HK-2 (cell line): ENCODE measurements at regions not wholly inside any gene's neighbourhood (a gene's known extent, or its start where the extent isn't known, plus 50 kb on each side); places are given as distances from the start of the nearest gene placed in this dataset.

ENCODE experiments used
- DNase-seq: peaks from one replicate; pipeline ENCODE4 v3.0.0-alpha.2; 2018; ENCODE audit not compliant: unreplicated experiment

DNA sequence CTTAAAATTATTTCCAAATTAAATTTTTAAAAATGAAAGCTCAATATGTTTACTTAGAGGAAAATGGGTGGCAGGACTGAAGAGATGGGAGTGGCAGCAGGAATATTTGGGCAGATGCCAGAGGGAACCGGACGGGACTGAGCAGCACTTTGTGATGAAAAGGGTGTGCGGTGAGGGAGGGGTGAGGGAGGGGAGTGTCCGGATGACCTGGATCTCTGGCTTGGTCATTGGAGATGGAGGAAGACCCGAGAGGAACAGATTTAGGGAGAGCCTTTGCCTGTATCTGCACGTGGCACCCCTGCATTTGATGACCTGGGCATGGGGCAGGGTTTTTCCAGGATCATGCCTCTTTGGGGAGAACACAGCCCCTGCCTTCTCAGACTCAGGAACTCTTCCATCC, 201.1 kb upstream of the MVB12B start:
- DNase-seq, result no peak

DNA sequence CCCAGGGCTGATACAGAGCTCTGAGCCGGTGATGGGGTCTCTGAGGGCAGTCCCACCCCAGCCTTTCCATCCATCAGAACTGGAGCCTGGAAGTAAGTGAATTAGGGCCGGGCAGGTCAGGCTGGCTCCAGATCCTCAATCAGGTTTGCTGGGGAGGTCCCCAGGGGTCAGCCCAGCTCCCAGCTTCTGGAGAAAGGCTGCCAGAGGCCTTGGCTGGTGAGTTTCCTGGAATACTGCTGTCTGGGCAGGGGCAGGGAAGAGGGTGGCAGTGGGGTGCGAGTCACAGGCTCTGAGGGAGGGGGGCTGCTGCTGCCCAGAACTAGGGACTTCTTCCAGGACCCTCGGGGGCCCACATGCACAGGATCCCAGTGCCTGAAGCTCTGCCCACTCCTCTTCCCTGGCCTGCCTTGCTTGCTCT, 200.6 kb upstream of the MVB12B start:
- DNase-seq, result no peak

GRCh38 chr9:126126807-126127206, 199.8 kb upstream of the MVB12B start:
- DNase-seq, result no peak

DNA sequence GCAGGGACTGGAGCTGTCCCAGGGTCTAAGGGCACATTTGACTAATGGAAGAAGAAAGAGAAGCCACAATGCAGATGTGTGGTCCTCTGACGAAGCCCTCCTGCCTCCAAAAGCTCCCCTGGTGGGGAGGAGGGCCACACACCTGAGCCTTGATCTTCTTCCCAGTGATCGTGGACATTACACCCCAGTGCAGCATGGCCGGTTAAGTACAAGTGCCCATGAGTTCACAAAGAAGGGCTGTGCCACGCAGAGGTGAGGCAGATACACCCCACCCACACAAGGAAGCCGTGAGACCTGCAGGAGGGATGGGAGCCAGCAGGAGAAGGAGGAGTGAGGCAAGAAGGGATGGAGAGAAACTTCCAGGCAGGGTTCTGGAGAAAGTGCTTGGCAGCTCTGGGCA, 199.0 kb upstream of the MVB12B start:
- no peak for DNase-seq

GRCh38 chr9:126128494-126129142, 198.0 kb upstream of the MVB12B start:
- no peak for DNase-seq

DNA sequence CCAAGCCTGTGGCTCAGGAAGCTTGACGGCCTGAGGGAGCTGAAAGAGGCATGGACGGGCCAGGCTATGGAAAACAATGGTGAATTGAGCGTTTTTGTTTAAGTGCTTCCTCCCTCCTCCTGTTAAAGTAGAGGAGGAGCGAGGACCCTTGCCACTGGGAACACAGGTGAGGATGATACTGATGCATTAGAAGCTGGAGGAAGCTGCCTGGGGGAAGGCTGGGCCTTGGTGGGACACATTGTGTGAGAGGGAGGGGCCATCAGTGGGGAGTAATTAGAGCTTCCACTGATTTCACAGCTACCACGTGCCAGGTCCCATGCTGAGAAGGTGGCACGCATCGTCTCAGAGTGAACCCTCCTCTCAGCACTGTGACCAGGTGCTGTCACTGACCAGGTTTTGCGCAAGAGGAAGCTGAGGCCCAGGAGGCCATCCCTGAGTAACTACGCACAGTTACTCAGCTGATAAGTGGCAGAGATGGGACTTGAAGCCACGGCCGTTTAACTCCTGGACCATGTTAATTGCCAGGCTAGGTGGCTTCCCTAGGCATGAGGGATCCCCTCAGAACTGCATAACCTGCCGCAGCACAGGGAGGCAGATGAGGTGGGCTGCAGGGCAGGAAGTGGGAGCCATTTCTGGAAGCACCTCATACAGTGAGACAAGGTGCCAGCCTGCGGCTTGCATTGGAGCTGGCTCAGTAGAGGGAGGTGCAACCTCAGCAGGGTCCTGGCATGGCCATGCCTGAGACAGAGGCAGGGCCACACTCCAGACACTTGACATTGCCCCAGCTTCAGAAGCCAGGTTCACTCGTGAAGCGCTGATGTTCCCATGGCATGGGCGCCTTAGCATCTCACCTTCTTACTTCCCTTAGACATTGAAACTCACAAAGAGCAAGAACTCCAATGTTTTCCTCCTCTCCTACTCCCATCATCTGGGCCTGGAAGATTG, 195.3 kb upstream of the MVB12B start:
- DNase-seq, result no peak

- DNase-seq, result no peak
These were observed 193.9 kb upstream of the MVB12B start for GRCh38 chr9:126132746-126133145.

GRCh38 chr9:126144196-126144595, 182.4 kb upstream of the MVB12B start:
- no peak for DNase-seq

GRCh38 chr9:126144603-126145456, 181.8 kb upstream of the MVB12B start:
- DNase-seq, result no peak

DNA sequence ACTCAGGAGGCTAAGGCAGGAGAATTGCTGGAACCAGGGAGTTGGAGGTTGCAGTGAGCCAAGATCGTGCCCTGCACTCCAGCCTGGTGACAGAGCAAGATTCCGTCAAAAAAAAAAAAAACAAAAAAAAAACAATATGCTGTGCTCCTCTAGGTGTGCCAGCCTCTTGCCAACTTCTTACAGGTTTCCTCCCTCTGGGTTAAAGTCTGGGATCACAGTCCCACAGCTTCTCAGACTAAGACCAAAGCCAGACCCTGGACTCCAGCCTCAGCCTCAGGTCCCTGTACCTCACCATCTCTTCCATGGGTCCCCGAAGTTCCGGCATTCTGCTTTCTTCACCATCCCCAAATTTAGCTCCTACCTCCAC, 180.8 kb upstream of the MVB12B start:
- DNase-seq, result no peak

- no peak for DNase-seq
These were observed 180.1 kb upstream of the MVB12B start for GRCh38 chr9:126146254-126147145.

DNA sequence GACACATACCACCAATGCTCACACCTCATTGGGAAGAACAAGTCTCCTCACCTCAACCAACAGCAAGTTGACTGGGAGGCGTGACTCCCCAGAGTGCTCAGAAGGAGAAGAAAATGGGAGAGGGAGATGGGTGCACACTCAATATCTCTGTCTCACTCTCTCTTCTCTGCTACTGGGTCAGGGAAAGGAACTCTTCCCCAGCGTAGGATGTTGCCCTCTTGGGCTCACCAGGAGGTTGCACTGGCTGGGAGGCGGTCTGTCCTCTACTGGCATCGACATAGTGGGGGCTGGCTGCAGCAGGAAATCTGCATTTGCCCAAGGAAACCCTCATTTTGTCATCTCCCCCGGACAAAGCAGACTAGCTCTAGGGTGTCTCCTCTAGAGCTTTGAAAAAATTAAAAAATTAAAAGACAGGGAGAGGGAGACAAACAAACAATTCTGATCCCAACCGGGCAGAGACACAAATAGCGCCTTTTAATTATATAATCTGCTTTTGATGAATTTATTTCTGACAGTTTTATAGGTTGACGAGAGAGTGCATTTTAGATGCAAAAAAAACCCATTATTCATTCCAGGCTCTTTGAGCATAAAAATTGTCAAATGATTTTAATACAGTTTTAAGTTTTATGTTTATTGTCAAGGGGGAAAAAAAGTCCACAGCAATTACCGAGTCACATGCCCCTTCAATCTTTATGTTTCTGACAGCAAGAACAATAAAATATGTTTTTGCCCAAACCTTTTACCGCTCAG, 179.3 kb upstream of the MVB12B start:
- no peak for DNase-seq

DNA sequence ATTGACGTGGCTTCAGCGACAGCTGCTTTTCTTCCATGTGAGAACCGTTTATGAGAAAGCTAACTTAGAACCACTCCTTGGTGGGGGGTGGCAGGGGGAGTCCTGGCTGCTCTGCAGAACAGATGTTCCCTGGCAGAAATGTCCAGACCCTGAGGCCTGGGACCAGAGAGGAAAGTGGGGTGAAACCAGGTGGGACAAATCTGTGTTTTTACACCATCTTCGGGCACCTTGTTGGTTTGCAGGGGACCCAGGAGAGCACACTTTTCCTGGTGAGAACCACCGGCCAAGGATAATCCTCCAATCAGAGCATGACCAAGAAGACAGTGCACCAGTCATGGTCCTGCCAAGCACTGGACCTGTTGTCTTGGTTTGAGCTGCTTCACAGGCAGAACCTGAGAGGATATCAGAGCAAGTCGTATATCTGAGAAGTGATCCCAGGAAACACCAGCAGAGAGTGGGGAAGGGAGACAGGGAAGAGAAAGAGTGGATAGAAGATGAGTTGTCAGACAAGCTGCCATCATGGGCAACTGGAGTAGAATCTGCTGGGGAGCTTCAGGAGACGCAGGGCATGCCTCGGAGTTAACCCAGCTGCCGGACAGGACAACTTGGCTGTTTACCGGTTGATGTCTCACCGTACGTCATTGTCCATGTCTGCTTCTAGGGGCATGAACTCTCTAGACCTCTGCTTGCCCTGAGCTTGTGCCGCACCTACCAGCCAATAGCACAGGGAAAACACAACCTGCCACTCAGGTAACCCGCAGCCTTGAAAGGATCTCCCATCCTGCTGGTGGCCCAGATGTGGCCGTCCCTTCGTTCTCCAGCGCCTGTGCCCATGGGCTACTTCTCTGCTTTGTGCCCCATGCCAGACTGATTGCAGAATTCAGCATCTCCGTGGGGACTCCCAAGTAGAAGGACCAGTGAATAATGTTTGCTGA, 178.4 kb upstream of the MVB12B start:
- DNase-seq, result no peak

DNA sequence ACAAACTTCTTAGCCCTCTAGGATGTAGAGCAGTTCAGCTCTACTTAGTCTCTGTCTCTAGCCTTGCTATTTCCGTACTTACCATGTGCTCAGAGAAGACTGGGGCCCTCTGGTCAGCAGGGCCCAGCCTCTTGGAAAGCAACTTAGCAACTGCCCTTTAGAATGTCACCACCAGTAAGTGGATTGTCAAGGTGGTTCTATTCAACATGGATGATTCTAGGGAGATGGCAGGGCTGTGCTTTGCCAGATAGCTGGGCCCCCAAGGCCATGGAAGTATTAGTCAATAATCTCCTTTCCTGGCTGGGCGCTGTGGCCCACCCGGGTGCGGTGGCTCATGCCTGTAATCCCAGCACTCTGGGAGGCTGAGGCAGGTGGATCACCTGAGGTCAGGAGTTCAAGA, 177.6 kb upstream of the MVB12B start:
- no peak for DNase-seq

GRCh38 chr9:126149661-126150060, 177.0 kb upstream of the MVB12B start:
- DNase-seq, result no peak

DNA sequence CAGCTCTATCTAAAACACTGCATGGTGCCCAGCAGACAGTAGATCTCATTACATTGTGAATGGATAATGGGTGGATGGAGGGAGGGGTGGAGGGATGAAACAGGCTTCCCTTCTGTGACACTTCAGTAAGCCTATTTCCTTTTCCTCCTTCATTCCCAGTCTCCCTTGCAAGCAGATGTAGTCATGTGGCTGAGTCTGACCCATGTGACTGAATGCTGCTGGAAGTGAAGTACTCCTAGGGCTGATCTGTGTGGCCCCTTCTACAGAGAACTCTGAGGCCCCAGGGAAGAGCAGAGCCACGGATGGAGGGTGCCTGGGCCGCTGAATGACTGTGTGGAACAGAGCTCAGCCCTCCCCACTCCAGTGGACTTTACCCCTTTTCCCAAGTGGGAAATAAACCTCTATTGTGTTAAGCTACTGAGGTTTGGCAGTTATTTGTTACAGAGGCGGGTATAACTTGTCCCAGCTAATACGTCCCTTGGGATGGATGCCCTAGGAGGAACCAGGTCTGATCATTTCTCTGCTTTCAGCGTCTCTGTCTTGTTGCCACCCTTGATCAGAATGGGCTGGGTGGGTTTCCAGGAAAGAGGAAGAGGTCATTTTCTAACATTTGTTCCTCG, 176.1 kb upstream of the MVB12B start:
- no peak for DNase-seq

- no peak for DNase-seq
These were observed 175.5 kb upstream of the MVB12B start for GRCh38 chr9:126151031-126151685.

DNA sequence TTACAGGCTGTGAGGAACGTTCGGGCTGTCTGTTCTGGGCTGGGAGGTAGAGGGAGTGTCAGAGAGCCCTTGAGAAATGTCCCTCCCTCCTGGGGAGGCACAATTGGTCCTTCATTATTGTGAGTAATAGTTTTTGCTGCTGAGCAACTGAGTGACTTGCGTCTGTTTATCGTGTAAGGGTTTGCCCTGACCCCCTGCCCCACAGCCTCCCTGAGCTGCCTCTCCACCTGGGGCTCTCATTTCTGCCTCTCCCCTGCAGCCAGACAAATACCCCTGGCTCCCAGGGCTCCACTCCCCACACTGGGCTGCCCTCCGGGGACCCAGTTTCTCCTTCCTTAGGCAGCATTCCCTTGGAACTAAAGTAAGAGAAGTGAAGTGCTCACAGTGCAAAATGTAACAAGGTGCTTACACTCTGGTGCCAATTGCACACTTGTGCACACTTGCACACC, 174.9 kb upstream of the MVB12B start:
- no peak for DNase-seq
